ENCODE measurements at regions not wholly inside any gene's neighbourhood (a gene's known extent, or its start where the extent isn't known, plus 50 kb on each side); places are given as distances from the start of the nearest gene placed in this dataset.

GRCh38 chr7:19982841-19983835 lies 209.7 kb upstream of the TMEM196 start:
- H3K4me1 ChIP-seq (ENCODE audit: control insufficient read depth in 1 of 2, insufficient read depth in 2 of 2, low read length in 2 of 2): no peaks in the 10 kb centered on the region
- no peak overlapping the region for H2BK5ac ChIP-seq (ENCODE audit: low read depth, low read length, poor library complexity)
- DNase-seq: peak; percentile 2 to 6
- H3K4ac ChIP-seq (ENCODE audit: low read depth, low read length): no peak overlapping the region
- H4K8ac ChIP-seq (ENCODE audit: low read depth, low read length): no peak overlapping the region
- WGBS (ENCODE audit: extremely low coverage, insufficient coverage, insufficient read length): no CpG with 5 or more reads among the region's 6 CpGs
- no peaks in the 10 kb centered on the region for H3K36me3 ChIP-seq (ENCODE audit: control insufficient read depth in 1 of 2, insufficient read depth in 2 of 2, low read length in 2 of 2)
- H3K4me3 ChIP-seq (ENCODE audit: low read depth, low read length): no peak overlapping the region
- no peak overlapping the region for H3K27ac ChIP-seq (ENCODE audit: low read depth, low read length)
- H3K18ac ChIP-seq (ENCODE audit: low read length): no peak overlapping the region
- H2AFZ ChIP-seq (ENCODE audit: insufficient read depth, low read length, poor library complexity): no peak overlapping the region
- no peaks in the 10 kb centered on the region for H3K27me3 ChIP-seq (ENCODE audit: insufficient read depth, low read length)
- H3K79me2 ChIP-seq (ENCODE audit: control insufficient read depth, insufficient read depth, low read length, poor library complexity): no peaks in the 10 kb centered on the region
- H2BK12ac ChIP-seq (ENCODE audit: low read length): no peak overlapping the region
- H3K79me1 ChIP-seq (ENCODE audit: low read length): no peaks in the 10 kb centered on the region
- peak overlapping the region; percentile 55 for H4K12ac ChIP-seq (ENCODE audit: low read depth, low read length)
- no peaks in the 10 kb centered on the region for H3K9me3 ChIP-seq (ENCODE audit: insufficient read depth, low read depth, low read length)
- no peak overlapping the region for H3K4me2 ChIP-seq (ENCODE audit: low read length)
- H3K9ac ChIP-seq (ENCODE audit: low read length): no peak overlapping the region
- H2AK5ac ChIP-seq (ENCODE audit: low read length): no peak overlapping the region
- H4K91ac ChIP-seq (ENCODE audit: low read depth, low read length): peak overlapping the region; percentile 29
- no peak overlapping the region for H2BK120ac ChIP-seq (ENCODE audit: insufficient read depth, low read length, poor library complexity)
- peak overlapping the region; percentile 21 for H3K14ac ChIP-seq (ENCODE audit: low read length)
- no peak overlapping the region for H3K23ac ChIP-seq (ENCODE audit: low read length)

GRCh38 chr7:19973581-19973980 lies 200.2 kb upstream of the TMEM196 start:
- H4K12ac ChIP-seq (ENCODE audit: low read depth, low read length): no peak overlapping the region
- no peak overlapping the region for H3K9ac ChIP-seq (ENCODE audit: low read length)
- no peak overlapping the region for H2BK5ac ChIP-seq (ENCODE audit: low read depth, low read length, poor library complexity)
- DNase-seq: no peak
- H3K27me3 ChIP-seq (ENCODE audit: insufficient read depth, low read length): no peaks in the 10 kb centered on the region
- no peak overlapping the region for H4K91ac ChIP-seq (ENCODE audit: low read depth, low read length)
- H3K79me1 ChIP-seq (ENCODE audit: low read length): no peaks in the 10 kb centered on the region
- no peak overlapping the region for H2AFZ ChIP-seq (ENCODE audit: insufficient read depth, low read length, poor library complexity)
- no peak overlapping the region for H3K4me2 ChIP-seq (ENCODE audit: low read length)
- WGBS (ENCODE audit: extremely low coverage, insufficient coverage, insufficient read length): no CpG with 5 or more reads among the region's 2 CpGs
- peaks cover 0 to 3% of the 10 kb centered on the region in 2 experiments for H3K4me1 ChIP-seq (ENCODE audit: control insufficient read depth in 1 of 2, insufficient read depth in 2 of 2, low read length in 2 of 2)
- no peak overlapping the region for H4K8ac ChIP-seq (ENCODE audit: low read depth, low read length)
- H3K27ac ChIP-seq (ENCODE audit: low read depth, low read length): no peak overlapping the region
- no peaks in the 10 kb centered on the region for H3K79me2 ChIP-seq (ENCODE audit: control insufficient read depth, insufficient read depth, low read length, poor library complexity)
- no peak overlapping the region for H3K14ac ChIP-seq (ENCODE audit: low read length)
- H3K4me3 ChIP-seq (ENCODE audit: low read depth, low read length): no peak overlapping the region
- H2AK5ac ChIP-seq (ENCODE audit: low read length): no peak overlapping the region
- H2BK120ac ChIP-seq (ENCODE audit: insufficient read depth, low read length, poor library complexity): no peak overlapping the region
- H3K9me3 ChIP-seq (ENCODE audit: insufficient read depth, low read depth, low read length): no peaks in the 10 kb centered on the region
- no peak overlapping the region for H3K18ac ChIP-seq (ENCODE audit: low read length)
- H2BK12ac ChIP-seq (ENCODE audit: low read length): no peak overlapping the region
- no peaks in the 10 kb centered on the region for H3K36me3 ChIP-seq (ENCODE audit: control insufficient read depth in 1 of 2, insufficient read depth in 2 of 2, low read length in 2 of 2)
- no peak overlapping the region for H3K23ac ChIP-seq (ENCODE audit: low read length)
- no peak overlapping the region for H3K4ac ChIP-seq (ENCODE audit: low read depth, low read length)

- Histone ChIP-seq H3K14ac (ENCODE audit: low read length) (no peak overlapping the region), H3K4ac (ENCODE audit: low read depth, low read length) (no peak overlapping the region), H3K36me3 (ENCODE audit: control insufficient read depth in 1 of 2, insufficient read depth in 2 of 2, low read length in 2 of 2) (no peaks in the 10 kb centered on the region), H3K9ac (ENCODE audit: low read length) (no peak overlapping the region), H3K18ac (ENCODE audit: low read length) (no peak overlapping the region), H3K4me1 (ENCODE audit: control insufficient read depth in 1 of 2, insufficient read depth in 2 of 2, low read length in 2 of 2) (peaks cover 0 to 3% of the 10 kb centered on the region in 2 experiments), H2BK120ac (ENCODE audit: insufficient read depth, low read length, poor library complexity) (no peak overlapping the region), H3K4me2 (ENCODE audit: low read length) (no peak overlapping the region), H2AFZ (ENCODE audit: insufficient read depth, low read length, poor library complexity) (no peak overlapping the region), H4K8ac (ENCODE audit: low read depth, low read length) (no peak overlapping the region), H3K23ac (ENCODE audit: low read length) (no peak overlapping the region), H3K79me1 (ENCODE audit: low read length) (no peaks in the 10 kb centered on the region), H4K91ac (ENCODE audit: low read depth, low read length) (no peak overlapping the region), H2AK5ac (ENCODE audit: low read length) (no peak overlapping the region), H3K4me3 (ENCODE audit: low read depth, low read length) (no peak overlapping the region), H2BK5ac (ENCODE audit: low read depth, low read length, poor library complexity) (no peak overlapping the region), H3K79me2 (ENCODE audit: control insufficient read depth, insufficient read depth, low read length, poor library complexity) (no peaks in the 10 kb centered on the region), H3K9me3 (ENCODE audit: insufficient read depth, low read depth, low read length) (no peaks in the 10 kb centered on the region), H3K27me3 (ENCODE audit: insufficient read depth, low read length) (no peaks in the 10 kb centered on the region), H4K12ac (ENCODE audit: low read depth, low read length) (no peak overlapping the region), H3K27ac (ENCODE audit: low read depth, low read length) (no peak overlapping the region), H2BK12ac (ENCODE audit: low read length) (no peak overlapping the region)
- no peak for DNase-seq
- WGBS (ENCODE audit: extremely low coverage, insufficient coverage, insufficient read length): no CpG with 5 or more reads among the region's 1 CpG
These were observed 199.5 kb upstream of the TMEM196 start for GRCh38 chr7:19972876-19973275.

GRCh38 chr7:19971956-19972355 lies 198.5 kb upstream of the TMEM196 start:
- H3K4ac ChIP-seq (ENCODE audit: low read depth, low read length): no peak overlapping the region
- H3K79me2 ChIP-seq (ENCODE audit: control insufficient read depth, insufficient read depth, low read length, poor library complexity): no peaks in the 10 kb centered on the region
- H4K91ac ChIP-seq (ENCODE audit: low read depth, low read length): no peak overlapping the region
- peaks cover 0 to 3% of the 10 kb centered on the region in 2 experiments for H3K4me1 ChIP-seq (ENCODE audit: control insufficient read depth in 1 of 2, insufficient read depth in 2 of 2, low read length in 2 of 2)
- H2AK5ac ChIP-seq (ENCODE audit: low read length): no peak overlapping the region
- H3K27ac ChIP-seq (ENCODE audit: low read depth, low read length): no peak overlapping the region
- no peak overlapping the region for H3K23ac ChIP-seq (ENCODE audit: low read length)
- no peak overlapping the region for H3K4me2 ChIP-seq (ENCODE audit: low read length)
- no peaks in the 10 kb centered on the region for H3K36me3 ChIP-seq (ENCODE audit: control insufficient read depth in 1 of 2, insufficient read depth in 2 of 2, low read length in 2 of 2)
- no peaks in the 10 kb centered on the region for H3K27me3 ChIP-seq (ENCODE audit: insufficient read depth, low read length)
- H3K14ac ChIP-seq (ENCODE audit: low read length): no peak overlapping the region
- H3K4me3 ChIP-seq (ENCODE audit: low read depth, low read length): no peak overlapping the region
- no peak for DNase-seq
- no peak overlapping the region for H2AFZ ChIP-seq (ENCODE audit: insufficient read depth, low read length, poor library complexity)
- no CpG with 5 or more reads among the region's 2 CpGs for WGBS (ENCODE audit: extremely low coverage, insufficient coverage, insufficient read length)
- H3K9ac ChIP-seq (ENCODE audit: low read length): no peak overlapping the region
- H4K8ac ChIP-seq (ENCODE audit: low read depth, low read length): no peak overlapping the region
- no peak overlapping the region for H2BK12ac ChIP-seq (ENCODE audit: low read length)
- no peak overlapping the region for H3K18ac ChIP-seq (ENCODE audit: low read length)
- no peaks in the 10 kb centered on the region for H3K9me3 ChIP-seq (ENCODE audit: insufficient read depth, low read depth, low read length)
- no peak overlapping the region for H4K12ac ChIP-seq (ENCODE audit: low read depth, low read length)
- H2BK120ac ChIP-seq (ENCODE audit: insufficient read depth, low read length, poor library complexity): no peak overlapping the region
- H2BK5ac ChIP-seq (ENCODE audit: low read depth, low read length, poor library complexity): no peak overlapping the region
- no peaks in the 10 kb centered on the region for H3K79me1 ChIP-seq (ENCODE audit: low read length)
